GM12892 (cell line): ENCODE measurements at regions not wholly inside any gene's neighbourhood (a gene's known extent, or its start where the extent isn't known, plus 50 kb on each side); places are given as distances from the start of the nearest gene placed in this dataset.

ENCODE experiments used
- DNase-seq: peaks from one replicate; pipeline ENCODE4 v3.0.0; 2011; ENCODE audit not compliant: insufficient read length
- FAIRE-seq: peaks from 2 replicates; lab custom pipeline; 2011; peaks lifted over from hg19 to GRCh38; lab: Jason Lieb, UNC
- POLR2A ChIP-seq: IDR thresholded peaks from 2 replicates; pipeline ENCODE4 v1.6.1; 2011; ENCODE audit warnings: low read depth, low read length, control low read depth
- POLR2AphosphoS5 ChIP-seq: IDR thresholded peaks from 2 replicates; pipeline ENCODE4 v1.6.1; 2011; ENCODE audit warnings: low read depth, low read length, control low read depth
- TAF1 ChIP-seq: IDR thresholded peaks from 2 replicates; pipeline ENCODE4 v1.6.1; 2011; ENCODE audit warnings: low read depth, mild to moderate bottlenecking, control low read depth, low read length, borderline replicate concordance

DNA sequence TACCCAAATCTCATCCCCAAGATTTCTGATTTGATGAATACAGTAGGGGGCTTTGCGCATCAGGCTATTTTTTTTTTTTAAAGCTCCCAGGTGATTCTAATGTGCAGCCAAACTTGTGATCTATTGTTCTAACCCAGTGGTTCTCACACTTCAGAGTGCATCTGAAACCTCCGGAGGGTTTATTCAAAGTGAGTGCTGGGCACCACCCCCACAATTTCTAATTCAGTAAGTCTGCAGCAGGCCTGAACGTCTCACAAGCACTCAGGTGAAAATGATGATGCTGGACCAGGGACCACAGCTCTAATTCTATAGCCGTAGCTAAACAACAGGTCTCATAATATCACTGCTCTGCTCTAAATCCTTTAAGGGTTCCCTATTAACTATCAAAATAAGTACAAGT lies 211.4 kb downstream of the FMR1NB start:
- no peak for FAIRE-seq
- no peak for TF ChIP-seq POLR2A
- TF ChIP-seq TAF1 = no peak
- no peak for DNase-seq

DNA sequence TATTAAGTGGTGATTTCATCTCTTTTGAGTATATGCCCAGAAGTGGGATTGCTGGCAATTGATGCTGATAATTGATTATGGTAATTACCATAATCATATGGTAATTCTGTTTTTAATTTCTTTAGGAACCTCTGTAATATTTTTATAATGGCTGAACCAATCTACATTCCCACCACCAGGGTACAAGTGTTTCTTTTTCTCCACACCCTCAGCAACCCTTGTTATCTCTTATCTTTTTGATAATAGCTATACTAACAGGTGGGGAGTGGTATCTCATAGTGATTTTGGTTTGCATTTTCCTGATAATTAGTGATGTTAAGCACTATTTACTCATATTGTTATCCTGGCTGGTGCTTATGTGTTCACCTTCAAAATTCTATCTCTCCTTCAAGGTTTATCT lies 212.6 kb downstream of the FMR1NB start:
- DNase-seq (no peak), FAIRE-seq (no peak)

DNA sequence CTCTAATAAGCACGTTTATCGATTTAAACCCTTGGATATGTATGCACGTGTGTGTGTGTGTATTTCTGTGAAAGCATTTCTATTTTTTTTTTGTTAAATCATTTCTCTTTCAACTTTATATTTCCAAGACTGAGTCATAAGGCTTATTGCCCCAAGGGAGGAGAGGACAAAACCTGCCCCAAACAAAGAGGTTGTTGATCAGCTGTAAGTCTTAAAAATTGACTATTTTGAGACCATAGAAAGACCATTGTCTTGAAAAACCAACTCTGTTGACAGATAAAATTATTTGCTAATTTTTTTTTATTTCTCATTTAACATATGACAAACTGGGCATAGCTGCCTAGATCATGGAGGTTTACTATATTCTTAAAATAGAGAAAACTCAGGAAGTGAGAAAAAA lies 222.4 kb downstream of the FMR1NB start:
- FAIRE-seq = no peak
- TF ChIP-seq TAF1 (no peak), POLR2AphosphoS5 (no peak), POLR2A (no peak)
- no peak for DNase-seq

More for the DNA sequence above, 212.6 kb downstream of the FMR1NB start:
- TF ChIP-seq TAF1 = no peak
- TF ChIP-seq POLR2AphosphoS5 = no peak
- no peak for TF ChIP-seq POLR2A

DNA sequence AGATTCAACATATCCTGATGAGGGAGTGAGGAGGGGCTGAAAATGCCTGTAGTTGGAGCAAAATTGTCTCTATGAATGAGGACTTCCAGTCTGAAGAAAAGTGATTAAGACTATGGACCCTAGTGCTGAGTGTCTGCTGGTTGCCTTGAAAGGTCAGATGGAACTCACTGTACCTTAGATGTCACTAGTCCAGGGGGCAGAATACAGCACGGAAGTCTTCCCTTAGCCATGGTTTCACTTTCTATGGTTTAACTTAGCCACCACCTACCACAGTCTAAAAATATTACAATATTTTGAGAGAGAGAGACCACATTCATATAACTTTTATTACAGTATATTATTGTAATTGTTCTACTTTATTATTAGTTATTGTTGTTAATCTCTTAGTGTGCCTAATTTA lies 223.1 kb downstream of the FMR1NB start:
- FAIRE-seq (no peak), DNase-seq (no peak)
- no peak for TF ChIP-seq TAF1
- no peak for TF ChIP-seq POLR2A
- TF ChIP-seq POLR2AphosphoS5 = no peak

DNA sequence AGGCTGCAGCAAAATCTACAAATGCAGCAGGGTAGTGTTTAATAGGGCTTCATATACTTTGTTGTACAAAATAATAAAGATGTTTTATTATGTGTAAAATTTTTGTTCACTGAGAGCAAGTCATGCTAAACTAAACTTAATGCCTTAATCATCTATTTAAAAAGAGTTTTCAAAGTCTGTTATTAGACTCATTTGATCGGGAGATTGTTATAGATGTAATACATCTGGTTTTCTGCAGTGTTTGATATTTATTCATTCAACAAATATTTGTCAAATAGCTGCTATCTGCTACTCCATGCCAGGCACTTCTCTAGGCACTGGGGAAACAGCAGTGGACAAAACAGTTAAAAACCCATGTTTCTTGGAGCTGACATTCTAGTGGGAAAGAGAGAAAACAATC lies 233.6 kb downstream of the FMR1NB start:
- FAIRE-seq = no peak
- no peak for DNase-seq
- TF ChIP-seq POLR2AphosphoS5 = no peak
- TF ChIP-seq TAF1 = no peak
- TF ChIP-seq POLR2A = no peak

DNA sequence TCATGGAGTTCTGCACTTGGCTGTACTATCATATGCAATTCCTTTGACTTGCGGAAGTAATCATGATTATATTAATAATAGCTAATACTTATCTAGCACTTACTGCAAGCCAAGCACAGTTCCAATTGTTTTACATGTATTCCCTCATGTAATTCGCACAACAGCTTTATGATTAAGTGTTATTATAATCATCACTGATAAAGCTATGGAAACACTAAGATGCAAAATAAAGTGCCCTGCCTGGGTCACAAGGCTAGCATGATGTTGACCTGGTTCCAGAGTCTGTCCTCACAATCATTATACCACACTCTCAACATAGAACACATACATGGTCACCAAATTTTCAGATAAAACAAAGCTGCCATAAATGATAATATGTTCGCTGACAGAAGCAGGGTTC lies 234.6 kb downstream of the FMR1NB start:
- DNase-seq (no peak), FAIRE-seq (no peak)
- TF ChIP-seq TAF1 = no peak
- no peak for TF ChIP-seq POLR2A
- no peak for TF ChIP-seq POLR2AphosphoS5

DNA sequence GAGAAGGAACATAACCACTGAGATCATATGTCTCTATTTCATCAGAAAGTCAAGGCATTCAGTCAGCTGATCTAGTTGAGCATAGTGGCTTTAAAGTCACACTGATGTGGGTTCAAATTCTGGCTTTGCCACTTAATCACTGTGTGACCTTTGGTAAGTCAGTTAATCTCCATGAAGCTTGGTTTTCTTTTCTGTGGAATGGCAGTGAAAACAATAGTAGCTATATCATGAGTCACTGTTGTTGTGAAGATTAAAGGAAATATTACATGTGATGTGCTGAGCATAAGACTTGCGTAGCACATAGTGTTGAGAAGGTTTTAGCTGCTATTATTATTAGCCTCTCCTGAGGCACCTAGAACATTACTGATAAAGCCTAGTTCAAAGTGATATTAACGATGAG lies 242.2 kb downstream of the FMR1NB start:
- TF ChIP-seq POLR2A (no peak), TAF1 (no peak), POLR2AphosphoS5 (no peak)
- FAIRE-seq (no peak), DNase-seq (no peak)

DNA sequence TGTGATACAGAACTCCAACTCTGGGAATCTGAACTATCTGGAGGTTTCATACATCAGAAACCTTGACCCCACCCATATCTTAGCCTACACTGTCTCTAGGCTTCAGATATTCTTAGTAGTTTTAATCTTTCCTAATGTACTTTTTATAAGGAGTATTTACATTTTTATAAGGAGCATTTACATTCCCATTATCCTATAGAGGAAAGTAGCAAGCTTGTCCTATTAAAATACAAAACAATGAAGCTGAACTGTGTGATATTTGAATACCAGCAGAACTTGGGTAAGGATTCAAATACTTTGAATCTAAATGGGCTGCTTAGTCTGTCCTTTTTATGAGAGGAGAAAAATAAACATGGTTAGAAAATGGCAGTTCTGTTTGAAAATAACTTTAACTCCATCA lies 247.4 kb downstream of the FMR1NB start:
- FAIRE-seq (no peak), DNase-seq (no peak)
- TF ChIP-seq POLR2AphosphoS5 (no peak), TAF1 (no peak), POLR2A (no peak)

DNA sequence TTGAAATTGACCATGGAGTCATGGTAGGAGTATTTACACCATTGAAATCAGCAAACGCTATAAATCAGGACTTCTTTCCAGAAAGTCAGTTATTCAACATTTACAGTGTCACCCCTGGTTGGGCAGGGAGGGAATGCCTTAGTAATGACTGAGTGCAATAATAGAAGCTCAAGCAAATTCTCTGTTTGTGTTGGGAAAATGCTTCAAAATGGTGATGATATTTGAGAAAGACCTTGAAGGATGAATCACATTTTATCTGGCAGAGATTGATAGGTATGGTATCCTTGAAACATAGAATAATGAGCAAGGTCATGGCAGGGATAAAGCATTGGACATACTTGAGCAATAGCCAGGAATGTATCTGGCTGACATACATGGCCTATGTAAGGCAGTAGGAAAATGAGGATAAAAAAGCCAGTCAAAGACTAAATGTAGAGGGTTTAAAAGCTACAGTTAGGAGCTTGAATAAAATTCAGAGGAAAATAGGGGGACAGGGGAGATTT lies 248.7 kb downstream of the FMR1NB start:
- TF ChIP-seq POLR2AphosphoS5 = no peak
- TF ChIP-seq TAF1 = no peak
- no peak for TF ChIP-seq POLR2A
- FAIRE-seq = no peak

DNA sequence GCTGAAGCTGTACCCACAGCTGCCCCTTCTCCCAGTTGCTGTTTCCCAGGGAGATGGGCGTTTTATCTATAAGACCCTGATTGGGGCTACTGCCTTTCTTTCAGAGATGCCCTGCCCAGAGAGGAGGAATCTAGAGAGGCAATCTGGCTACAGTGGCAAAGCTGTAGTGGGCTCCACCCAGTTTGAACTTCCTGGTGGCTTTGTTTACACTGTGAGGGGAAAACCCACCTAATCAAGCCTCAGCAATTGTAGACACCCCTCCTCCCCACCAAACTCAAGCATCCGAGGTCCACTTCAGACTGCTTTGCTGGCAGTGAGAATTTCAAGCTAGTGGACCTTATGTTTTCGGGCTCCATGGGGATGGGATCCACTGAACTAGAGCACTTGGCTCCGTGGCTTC lies 240.4 kb upstream of the AFF2 start:
- no peak for FAIRE-seq
- DNase-seq = no peak
- no peak for TF ChIP-seq POLR2AphosphoS5

More for the DNA sequence above, 248.7 kb downstream of the FMR1NB start:
- no peak for DNase-seq

DNA sequence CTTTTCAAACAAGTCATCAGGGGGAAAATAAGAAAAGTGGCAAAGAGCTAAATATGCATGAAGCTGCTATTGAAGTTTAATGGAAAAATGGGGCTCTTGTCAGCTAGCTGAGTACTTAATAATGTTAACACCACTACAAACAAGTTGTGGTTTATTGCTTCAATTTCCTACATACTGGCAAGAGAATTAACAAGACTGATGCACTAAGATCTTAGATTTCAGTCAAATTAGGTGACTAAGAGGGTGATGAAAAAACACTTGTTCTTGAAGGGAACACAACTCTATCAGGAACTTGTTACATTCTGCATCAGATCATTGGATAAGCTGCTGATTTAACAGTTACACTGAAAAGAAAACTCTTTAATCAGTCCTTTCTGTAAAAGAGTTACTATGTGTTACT lies 234.6 kb upstream of the AFF2 start:
- no peak for DNase-seq
- TF ChIP-seq POLR2A (no peak), TAF1 (no peak), POLR2AphosphoS5 (no peak)
- FAIRE-seq = no peak

DNA sequence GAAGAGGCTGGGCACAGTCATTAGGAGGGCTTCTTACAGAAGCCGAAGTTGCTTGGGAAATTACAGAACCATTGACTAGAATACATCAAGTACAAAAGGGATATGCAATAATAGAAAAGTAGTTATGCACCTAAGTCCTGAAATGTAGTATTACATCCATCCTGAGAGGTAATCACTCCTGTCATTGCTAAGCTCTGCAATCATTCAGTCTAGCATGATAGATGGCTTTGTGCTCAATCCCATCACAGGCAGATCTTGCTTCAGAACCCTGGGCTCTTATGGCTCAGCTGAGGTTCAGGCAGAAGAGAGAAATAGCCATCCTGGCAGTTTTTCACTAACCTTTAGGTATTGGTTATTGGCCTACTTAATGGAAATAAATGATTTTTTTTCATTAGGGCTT lies 231.7 kb upstream of the AFF2 start:
- DNase-seq = no peak
- TF ChIP-seq POLR2A (no peak), TAF1 (no peak), POLR2AphosphoS5 (no peak)
- no peak for FAIRE-seq

DNA sequence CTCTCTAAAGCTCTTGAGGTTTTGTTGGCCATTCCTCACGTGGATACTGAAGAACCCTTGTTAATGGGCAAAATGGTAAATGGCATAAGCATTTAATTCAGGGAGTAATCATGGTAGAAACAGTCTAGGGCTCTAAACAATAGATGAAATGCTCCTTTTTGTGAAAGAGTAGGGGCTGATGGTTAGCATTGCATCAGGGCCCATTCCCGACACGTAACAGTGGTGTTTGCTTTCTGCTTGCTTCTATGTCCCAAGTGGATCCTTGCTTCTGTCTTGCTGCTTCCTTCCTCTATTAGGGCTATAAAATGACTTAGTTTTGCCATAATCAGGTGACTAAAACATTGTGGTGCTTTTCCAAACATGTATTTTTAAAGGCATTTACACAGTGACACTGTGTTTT lies 230.9 kb upstream of the AFF2 start:
- DNase-seq (no peak), FAIRE-seq (no peak)
- TF ChIP-seq TAF1 (no peak), POLR2A (no peak), POLR2AphosphoS5 (no peak)
